H1 (cell line): ENCODE measurements at regions not wholly inside any gene's neighbourhood (a gene's known extent, or its start where the extent isn't known, plus 50 kb on each side); places are given as distances from the start of the nearest gene placed in this dataset.

ENCODE experiments used
- CTCF ChIA-PET: fragments of 300-600 bp; sonication (Branson Sonifier 250); formaldehyde crosslinking; loops from one replicate; lab custom pipeline; 2021; ENCODE audit not compliant: partially characterized antibody; lab: Charles Lee
- POLR2A ChIA-PET: fragments of 300-600 bp; sonication (Branson Sonifier 250); formaldehyde crosslinking; loops from one replicate; lab custom pipeline; 2021; ENCODE audit warnings: inconsistent platforms; ENCODE audit not compliant: partially characterized antibody; lab: Charles Lee
- DNase-seq, 2 experiments: peaks; one replicate each; pipeline versions ENCODE4 v3.0.0 to v3.0.0-alpha.2; 2010 to 2022; ENCODE audit warnings: low spot score in 2 of 2, low read depth in 1 of 2, mixed read lengths in 1 of 2
- FAIRE-seq: peaks from 2 replicates; lab custom pipeline; 2011; peaks lifted over from hg19 to GRCh38; lab: Jason Lieb, UNC
- H2AFZ ChIP-seq: 2 replicates; pipeline ENCODE4 v1.8.1; 2012; ENCODE audit warnings: low read length, inconsistent platforms
- H2AK5ac ChIP-seq: 2 replicates; pipeline ENCODE4 v1.6.1; 2013; ENCODE audit warnings: low read depth, low read length
- H2BK120ac ChIP-seq: replicated peaks from 2 replicates; pipeline ENCODE3; 2013; ENCODE audit warnings: low read depth, low read length, inconsistent platforms
- H2BK12ac ChIP-seq: 2 replicates; pipeline ENCODE4 v1.6.1; 2013; ENCODE audit warnings: low read depth, low read length
- H2BK15ac ChIP-seq: 2 replicates; pipeline ENCODE4 v1.6.1; 2013; ENCODE audit warnings: low read length
- H2BK20ac ChIP-seq: 2 replicates; pipeline ENCODE4 v1.6.1; 2013; ENCODE audit warnings: low read length
- H2BK5ac ChIP-seq: 2 replicates; pipeline ENCODE4 v1.6.1; 2013; ENCODE audit warnings: low read depth, low read length
- H3K14ac ChIP-seq: 2 replicates; pipeline ENCODE4 v1.6.1; 2013; ENCODE audit warnings: inconsistent platforms; ENCODE audit not compliant: insufficient read length
- H3K18ac ChIP-seq: 2 replicates; pipeline ENCODE4 v1.6.1; 2013; ENCODE audit warnings: low read length; ENCODE audit errors: extremely low read depth
- H3K23ac ChIP-seq: 2 replicates; pipeline ENCODE4 v1.6.1; 2013; ENCODE audit warnings: inconsistent platforms; ENCODE audit not compliant: insufficient read length
- H3K23me2 ChIP-seq: 2 replicates; pipeline ENCODE4 v1.6.1; 2013; ENCODE audit warnings: low read depth, low read length
- H3K27ac ChIP-seq: 2 replicates; pipeline ENCODE4 v1.6.1; 2011; ENCODE audit warnings: low read depth, low read length, inconsistent platforms
- H3K27me3 ChIP-seq, 4 experiments: replicated peaks in 1 of 4; 1 replicate in 1 of 4; 2 replicates in 3 of 4; pipeline versions ENCODE4 v1.6.1 to v1.8.1; 2011 to 2013; ENCODE audit warnings: low read length in 3 of 4, mild to moderate bottlenecking in 3 of 4, inconsistent platforms in 2 of 4, mixed read lengths in 2 of 4, moderate library complexity in 1 of 4; ENCODE audit not compliant: control insufficient read depth in 3 of 4, insufficient read depth in 3 of 4; ENCODE audit errors: extremely low read depth in 1 of 4
- H3K36me3 ChIP-seq, 4 experiments: 2 replicates each; pipeline versions ENCODE4 v1.6.1 to v1.8.1; 2011 to 2013; ENCODE audit warnings: mild to moderate bottlenecking in 4 of 4, low read length in 3 of 4, moderate library complexity in 2 of 4, control low read depth in 1 of 4, inconsistent platforms in 1 of 4; ENCODE audit not compliant: insufficient read depth in 4 of 4, control insufficient read depth in 2 of 4
- H3K4ac ChIP-seq: replicated peaks from 2 replicates; pipeline ENCODE3; 2013; ENCODE audit warnings: low read length, low read depth, mixed read lengths, inconsistent platforms; ENCODE audit not compliant: insufficient read length
- H3K4me1 ChIP-seq, 4 experiments: replicated peaks in 1 of 4; 1 replicate in 1 of 4; 2 replicates in 3 of 4; pipeline versions ENCODE4 v1.6.1 to v1.8.1; 2011 to 2013; ENCODE audit warnings: low read length in 3 of 4, inconsistent platforms in 2 of 4, mixed read lengths in 1 of 4; ENCODE audit not compliant: insufficient read depth in 4 of 4, control insufficient read depth in 3 of 4
- H3K4me2 ChIP-seq, 2 experiments: 2 replicates each; pipeline versions ENCODE4 v1.6.1 to v1.8.1; 2011 to 2013; ENCODE audit warnings: low read depth in 2 of 2, low read length in 2 of 2, control low read depth in 1 of 2, inconsistent platforms in 1 of 2, mild to moderate bottlenecking in 1 of 2; ENCODE audit not compliant: insufficient read depth in 1 of 2
- H3K4me3 ChIP-seq, 4 experiments: fragments of 200-600, 300-600 bp in 1 of 4; sonication (generic), shearing (Covaris generic), sonication (Bioruptor Twin) in 1 of 4; 2 replicates each; pipeline versions ENCODE4 v1.5.1 to v1.8.1; 2011 to 2016; ENCODE audit warnings: low read length in 4 of 4, low read depth in 3 of 4, control low read depth in 2 of 4, inconsistent platforms in 2 of 4, mild to moderate bottlenecking in 2 of 4, mixed read lengths in 1 of 4, moderate library complexity in 1 of 4; ENCODE audit not compliant: insufficient read depth in 2 of 4; ENCODE audit errors: extremely low read depth in 1 of 4
- H3K56ac ChIP-seq: replicated peaks from 2 replicates; pipeline ENCODE3; 2013; ENCODE audit warnings: low read depth, mild to moderate bottlenecking, mixed read lengths, low read length, inconsistent platforms; ENCODE audit not compliant: insufficient read length
- H3K79me1 ChIP-seq: 2 replicates; pipeline ENCODE4 v1.6.1; 2013; ENCODE audit warnings: low read depth, low read length, control low read depth
- H3K79me2 ChIP-seq, 2 experiments: 2 replicates each; pipeline versions ENCODE4 v1.6.1 to v1.8.1; 2012 to 2013; ENCODE audit warnings: low read length in 2 of 2, mild to moderate bottlenecking in 2 of 2, inconsistent platforms in 1 of 2; ENCODE audit not compliant: insufficient read depth in 2 of 2, control insufficient read depth in 1 of 2
- H3K9ac ChIP-seq, 4 experiments: replicated peaks in 1 of 4; 1 replicate in 1 of 4; 2 replicates in 3 of 4; pipeline versions ENCODE4 v1.6.1 to v1.8.1; 2011 to 2013; ENCODE audit warnings: low read depth in 3 of 4, low read length in 3 of 4, control low read depth in 2 of 4, mild to moderate bottlenecking in 2 of 4, moderate library complexity in 2 of 4, inconsistent platforms in 1 of 4; ENCODE audit errors: extremely low read depth in 1 of 4
- H3K9me3 ChIP-seq, 2 experiments: 2 replicates each; pipeline versions ENCODE4 v1.6.1 to v1.8.1; 2012 to 2013; ENCODE audit warnings: mild to moderate bottlenecking in 2 of 2, moderate library complexity in 2 of 2, control low read depth in 1 of 2, inconsistent platforms in 1 of 2, low read depth in 1 of 2, low read length in 1 of 2, mixed read lengths in 1 of 2; ENCODE audit not compliant: insufficient read depth in 2 of 2
- H4K20me1 ChIP-seq, 2 experiments: replicated peaks in 1 of 2; 2 replicates each; pipeline versions ENCODE3 to v1.8.1; 2011 to 2013; ENCODE audit warnings: inconsistent platforms in 2 of 2, low read length in 2 of 2, mild to moderate bottlenecking in 1 of 2; ENCODE audit not compliant: insufficient read depth in 2 of 2, control insufficient read depth in 1 of 2
- H4K5ac ChIP-seq: 2 replicates; pipeline ENCODE4 v1.6.1; 2013; ENCODE audit warnings: low read length, low read depth, mixed read lengths, inconsistent platforms; ENCODE audit not compliant: insufficient read length
- H4K8ac ChIP-seq: 2 replicates; pipeline ENCODE4 v1.8.0; 2013; ENCODE audit warnings: mild to moderate bottlenecking, moderate library complexity, low read length, inconsistent platforms; ENCODE audit not compliant: insufficient read depth; ENCODE audit errors: extremely low read depth
- H4K91ac ChIP-seq: replicated peaks from 2 replicates; pipeline ENCODE3; 2013; ENCODE audit warnings: low read length, mixed read lengths, inconsistent platforms; ENCODE audit not compliant: insufficient read length
- CTCF ChIP-seq, 3 experiments: IDR thresholded peaks; 1 replicate in 2 of 3; 2 replicates in 1 of 3; pipeline versions ENCODE4 v1.5.1 to v1.6.1; 2011; ENCODE audit warnings: low read length in 3 of 3, mild to moderate bottlenecking in 3 of 3, inconsistent platforms in 2 of 3, low read depth in 1 of 3, moderate library complexity in 1 of 3; ENCODE audit not compliant: insufficient read depth in 1 of 3; ENCODE audit errors: control extremely low read depth in 1 of 3
- YY1 ChIP-seq: IDR thresholded peaks from 2 replicates; pipeline ENCODE4 v1.6.1; 2011; ENCODE audit warnings: low read depth, mild to moderate bottlenecking, low read length
- WGBS, 2 experiments: shearing (Covaris generic) in 1 of 2; methylation state at CpG; one replicate each; pipeline versions ENCODE4 v1.1.6 to v1.1.7; 2013 to 2015; ENCODE audit warnings: low lambda C conversion rate in 2 of 2, mixed read lengths in 2 of 2, inconsistent platforms in 1 of 2, low coverage in 1 of 2, missing lambda C conversion rate in 1 of 2; ENCODE audit not compliant: insufficient replicate concordance in 2 of 2, insufficient coverage in 1 of 2, insufficient read length in 1 of 2; ENCODE audit errors: extremely low coverage in 1 of 2, missing lambda C conversion rate in 1 of 2; 5-methylcytosine and 5-hydroxymethylcytosine counted together

- Histone ChIP-seq H2AK5ac (no peak overlapping the region), H3K4me3 (no peak overlapping the region), H4K91ac (no peak overlapping the region), H2BK5ac (no peak overlapping the region), H3K4me2 (no peak overlapping the region), H3K23me2 (peaks cover 2% of the 10 kb centered on the region; the same call in 1 of the 2 replicates), H4K8ac (no peak overlapping the region), H3K27ac (no peak overlapping the region), H3K56ac (no peak overlapping the region), H3K4me1 (no peaks in the 10 kb centered on the region), H3K4ac (no peak overlapping the region), H2BK20ac (no peak overlapping the region), H3K79me2 (no peaks in the 10 kb centered on the region), H2BK15ac (no peak overlapping the region), H2BK120ac (no peak overlapping the region), H3K27me3 (no peaks in the 10 kb centered on the region), H3K36me3 (no peaks in the 10 kb centered on the region; a peak in 1 of 8 replicates), H3K79me1 (no peaks in the 10 kb centered on the region), H4K5ac (no peak overlapping the region), H3K18ac (no peak overlapping the region), H3K14ac (no peak overlapping the region), H2BK12ac (no peak overlapping the region), H4K20me1 (no peaks in the 10 kb centered on the region), H2AFZ (no peak overlapping the region), H3K23ac (no peak overlapping the region), H3K9me3 (peaks cover 13 to 19% of the 10 kb centered on the region in 2 experiments), H3K9ac (no peak overlapping the region)
- CTCF ChIA-PET = no interaction called here
- POLR2A ChIA-PET = interaction anchor here (0.6 kb wide), 1 partner anchor 54 kb away, joined by 3 read pairs; no protein-coding TSS in a partner anchor
- TF ChIP-seq YY1 (peak; percentile 61; the same call in 1 of the 2 replicates), CTCF (IDR thresholded peaks at IDR 0.05; ENCODE audit: control extremely low read depth in 1 of 3, insufficient read depth in 1 of 3, low read depth in 1 of 3, low read length in 3 of 3) (no peak)
- 94% methylated on average over 5 of the region's 5 CpGs; no CpG with 5 or more reads in 1 of the 2 experiments for WGBS, 2 experiments
- DNase-seq = no peak
- FAIRE-seq = no peak
Observed at GRCh38 chr16:87008664-87009063, 308.5 kb downstream of the C16orf95 start.
